WTC11 (cell line): ENCODE measurements at regions not wholly inside any gene's neighbourhood (a gene's known extent, or its start where the extent isn't known, plus 50 kb on each side); places are given as distances from the start of the nearest gene placed in this dataset.

ENCODE experiments used
- ATAC-seq: fragments of 200-7000 bp; cut with Tn5 transposase; 2 replicates; pipeline ENCODE4 v1.10.0; 2021; ENCODE audit warnings: mild to moderate bottlenecking, moderate library complexity
- CTCF ChIA-PET: fragments of 300-600 bp; sonication (Branson Sonifier 250); formaldehyde crosslinking; loops from one replicate; lab custom pipeline; 2021; ENCODE audit warnings: antibody characterized with exemption; lab: Charles Lee
- POLR2A ChIA-PET: fragments of 350-600 bp; sonication (Branson Sonifier 250); formaldehyde crosslinking; loops from one replicate; lab custom pipeline; 2021; ENCODE audit warnings: antibody characterized with exemption; lab: Charles Lee
- DNase-seq: peaks from one replicate; pipeline ENCODE4 v3.0.0; 2021; ENCODE audit warnings: low spot score
- H3K27ac Mint-ChIP-seq: 2 replicates; pipeline ENCODE4 v1.8.0; 2021; ENCODE audit warnings: mixed read lengths
- H3K27me3 Mint-ChIP-seq: 2 replicates; pipeline ENCODE4 v1.8.0; 2021; ENCODE audit warnings: low read depth, mild to moderate bottlenecking, moderate library complexity, mixed read lengths
- H3K36me3 Mint-ChIP-seq: 2 replicates; pipeline ENCODE4 v1.8.0; 2021; ENCODE audit warnings: mixed read lengths
- H3K4me1 Mint-ChIP-seq: 2 replicates; pipeline ENCODE4 v1.8.0; 2022; ENCODE audit warnings: mixed read lengths
- H3K4me3 Mint-ChIP-seq: 2 replicates; pipeline ENCODE4 v1.8.0; 2021; ENCODE audit warnings: mild to moderate bottlenecking, moderate library complexity, mixed read lengths
- H3K9me3 Mint-ChIP-seq: 2 replicates; pipeline ENCODE4 v1.8.0; 2021; ENCODE audit warnings: mixed read lengths
- ARID4B ChIP-seq: sonication (generic); formaldehyde crosslinking; IDR thresholded peaks from 2 replicates; pipeline ENCODE4 v1.8.0; 2023; ENCODE audit warnings: missing genetic modification reagents, mild to moderate bottlenecking, borderline replicate concordance
- CBFB ChIP-seq: sonication (generic); formaldehyde crosslinking; IDR thresholded peaks from 2 replicates; pipeline ENCODE4 v1.8.1; 2022; ENCODE audit warnings: mild to moderate bottlenecking, low read depth, missing genetic modification reagents
- CREB1 ChIP-seq: sonication (generic); formaldehyde crosslinking; IDR thresholded peaks from 2 replicates; pipeline ENCODE4 v1.8.0; 2023; ENCODE audit warnings: mild to moderate bottlenecking, missing genetic modification reagents
- ELF4 ChIP-seq: sonication (generic); formaldehyde crosslinking; IDR thresholded peaks from 2 replicates; pipeline ENCODE4 v1.8.1; 2022; ENCODE audit warnings: low read depth, mild to moderate bottlenecking, moderate library complexity, missing genetic modification reagents
- FOXJ3 ChIP-seq: sonication (generic); formaldehyde crosslinking; IDR thresholded peaks from 2 replicates; pipeline ENCODE4 v1.9.0; 2021; ENCODE audit warnings: missing genetic modification reagents, mild to moderate bottlenecking, borderline replicate concordance
- GRHL2 ChIP-seq: fragments of 250-450 bp; sonication (Bioruptor Pico); IDR thresholded peaks from 2 replicates; pipeline ENCODE4 v1.8.0; 2022; ENCODE audit warnings: mild to moderate bottlenecking, moderate library complexity; ENCODE audit not compliant: insufficient replicate concordance, severe bottlenecking
- IRF1 ChIP-seq: sonication (generic); formaldehyde crosslinking; IDR thresholded peaks from 2 replicates; pipeline ENCODE4 v1.8.0; 2023; ENCODE audit warnings: missing genetic modification reagents
- JUN ChIP-seq: sonication (generic); formaldehyde crosslinking; IDR thresholded peaks from 2 replicates; pipeline ENCODE4 v1.8.0; 2023; ENCODE audit warnings: mild to moderate bottlenecking, missing genetic modification reagents
- MAX ChIP-seq: sonication (generic); formaldehyde crosslinking; IDR thresholded peaks from 2 replicates; pipeline ENCODE4 v1.8.0; 2022; ENCODE audit warnings: mild to moderate bottlenecking, missing genetic modification reagents
- NFE2L1 ChIP-seq: sonication (generic); formaldehyde crosslinking; IDR thresholded peaks from 2 replicates; pipeline ENCODE4 v1.8.1; 2023; ENCODE audit warnings: missing genetic modification reagents
- OVOL2 ChIP-seq: fragments of 250-450 bp; sonication (Bioruptor Pico); IDR thresholded peaks from 2 replicates; pipeline ENCODE4 v1.9.0; 2021; ENCODE audit warnings: mild to moderate bottlenecking, borderline replicate concordance
- PRDM15 ChIP-seq: sonication (generic); formaldehyde crosslinking; IDR thresholded peaks from 2 replicates; pipeline ENCODE4 v1.8.0; 2022; ENCODE audit warnings: missing genetic modification reagents
- PRRX2 ChIP-seq: fragments of 250-450 bp; sonication (Bioruptor Pico); IDR thresholded peaks from 2 replicates; pipeline ENCODE4 v1.8.0; 2021; ENCODE audit warnings: mild to moderate bottlenecking
- SMAD4 ChIP-seq: sonication (generic); formaldehyde crosslinking; IDR thresholded peaks from 2 replicates; pipeline ENCODE4 v1.8.0; 2022; ENCODE audit warnings: mild to moderate bottlenecking, missing genetic modification reagents
- TP53 ChIP-seq: sonication (generic); formaldehyde crosslinking; IDR thresholded peaks from 2 replicates; pipeline ENCODE4 v1.8.1; 2023; ENCODE audit warnings: mild to moderate bottlenecking, missing genetic modification reagents
- USF2 ChIP-seq: sonication (generic); formaldehyde crosslinking; IDR thresholded peaks from 2 replicates; pipeline ENCODE4 v1.8.1; 2023; ENCODE audit warnings: mild to moderate bottlenecking, missing genetic modification reagents, moderate library complexity
- ZNF281 ChIP-seq: sonication (generic); formaldehyde crosslinking; IDR thresholded peaks from 2 replicates; pipeline ENCODE4 v1.8.0; 2023; ENCODE audit warnings: mild to moderate bottlenecking, missing genetic modification reagents
- ZNF396 ChIP-seq: fragments of 250-450 bp; sonication (Bioruptor Pico); IDR thresholded peaks from 2 replicates; pipeline ENCODE4 v1.8.0; 2021; ENCODE audit warnings: mild to moderate bottlenecking, moderate library complexity, borderline replicate concordance

- ChIA-PET POLR2A (no interaction called here), CTCF (no interaction called here)
- H3K27ac Mint-ChIP-seq, result peak overlapping the region; percentile 77
- H3K36me3 Mint-ChIP-seq, result no peaks in the 10 kb centered on the region
- peaks cover 34% of the 10 kb centered on the region for H3K4me1 Mint-ChIP-seq
- H3K9me3 Mint-ChIP-seq, result peaks cover 4% of the 10 kb centered on the region
- TF ChIP-seq ZNF396 (no peak), PRRX2 (CRISPR knock-in tag) (no peak), IRF1 (CRISPR knock-in tag) (no peak), FOXJ3 (CRISPR knock-in tag) (no peak), PRDM15 (CRISPR knock-in tag) (no peak), ELF4 (no peak), CREB1 (CRISPR knock-in tag) (no peak), ZNF281 (CRISPR knock-in tag) (no peak), NFE2L1 (no peak), JUN (no peak), GRHL2 (no peak), USF2 (CRISPR knock-in tag) (no peak), OVOL2 (CRISPR knock-in tag) (no peak), SMAD4 (no peak), ARID4B (CRISPR knock-in tag) (no peak), TP53 (CRISPR knock-in tag) (no peak), CBFB (CRISPR knock-in tag) (no peak), MAX (no peak)
- peak; percentile 68 for ATAC-seq
- H3K27me3 Mint-ChIP-seq, result no peaks in the 10 kb centered on the region
- H3K4me3 Mint-ChIP-seq, result no peak overlapping the region
- DNase-seq, result no peak
Observed at GRCh38 chr5:43772764-43773477, 169.9 kb downstream of the NNT start.
